ENCODE measurements at regions not wholly inside any gene's neighbourhood (a gene's known extent, or its start where the extent isn't known, plus 50 kb on each side); places are given as distances from the start of the nearest gene placed in this dataset.

DNA sequence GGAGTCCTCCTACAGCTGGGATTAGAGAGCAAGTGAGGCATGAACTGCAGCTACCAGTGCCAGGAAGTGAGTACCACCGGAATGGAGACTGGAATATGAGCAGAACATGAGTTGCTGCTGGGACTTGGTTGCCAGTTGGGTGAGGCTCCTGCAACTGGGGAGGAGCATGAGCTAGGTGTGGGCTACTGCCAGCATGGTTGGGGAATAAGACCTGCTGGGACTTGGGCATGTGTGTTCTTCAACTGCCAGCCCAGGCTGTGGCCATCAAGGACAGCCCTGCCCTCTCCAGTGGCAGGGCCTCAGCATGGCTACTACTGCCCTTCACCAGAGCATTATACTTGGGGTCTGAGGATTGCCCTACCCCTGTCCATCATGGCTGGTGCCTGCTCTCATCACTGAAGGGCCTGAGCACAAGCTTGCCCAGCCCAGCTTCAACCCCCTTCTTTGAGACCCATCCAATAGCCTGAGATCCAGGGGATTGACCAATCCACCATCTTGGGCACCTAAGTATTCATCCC, 665.0 kb downstream of the ELAVL2 start:
- TF ChIP-seq, protein P1, sequence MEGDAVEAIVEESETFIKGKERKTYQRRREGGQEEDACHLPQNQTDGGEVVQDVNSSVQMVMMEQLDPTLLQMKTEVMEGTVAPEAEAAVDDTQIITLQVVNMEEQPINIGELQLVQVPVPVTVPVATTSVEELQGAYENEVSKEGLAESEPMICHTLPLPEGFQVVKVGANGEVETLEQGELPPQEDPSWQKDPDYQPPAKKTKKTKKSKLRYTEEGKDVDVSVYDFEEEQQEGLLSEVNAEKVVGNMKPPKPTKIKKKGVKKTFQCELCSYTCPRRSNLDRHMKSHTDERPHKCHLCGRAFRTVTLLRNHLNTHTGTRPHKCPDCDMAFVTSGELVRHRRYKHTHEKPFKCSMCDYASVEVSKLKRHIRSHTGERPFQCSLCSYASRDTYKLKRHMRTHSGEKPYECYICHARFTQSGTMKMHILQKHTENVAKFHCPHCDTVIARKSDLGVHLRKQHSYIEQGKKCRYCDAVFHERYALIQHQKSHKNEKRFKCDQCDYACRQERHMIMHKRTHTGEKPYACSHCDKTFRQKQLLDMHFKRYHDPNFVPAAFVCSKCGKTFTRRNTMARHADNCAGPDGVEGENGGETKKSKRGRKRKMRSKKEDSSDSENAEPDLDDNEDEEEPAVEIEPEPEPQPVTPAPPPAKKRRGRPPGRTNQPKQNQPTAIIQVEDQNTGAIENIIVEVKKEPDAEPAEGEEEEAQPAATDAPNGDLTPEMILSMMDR (IDR thresholded peaks at IDR 0.05): no peak
- TF ChIP-seq ZFX (IDR thresholded peaks at IDR 0.05; ENCODE audit: borderline replicate concordance): no peak
